ENCODE measurements at regions not wholly inside any gene's neighbourhood (a gene's known extent, or its start where the extent isn't known, plus 50 kb on each side); places are given as distances from the start of the nearest gene placed in this dataset.

- no peak for DNase-seq
Observed at GRCh38 chr20:48291896-48292295, 506.6 kb upstream of the SULF2 start.

- DNase-seq = no peak
Observed at GRCh38 chr20:48288930-48289507, 503.7 kb upstream of the SULF2 start.

DNA sequence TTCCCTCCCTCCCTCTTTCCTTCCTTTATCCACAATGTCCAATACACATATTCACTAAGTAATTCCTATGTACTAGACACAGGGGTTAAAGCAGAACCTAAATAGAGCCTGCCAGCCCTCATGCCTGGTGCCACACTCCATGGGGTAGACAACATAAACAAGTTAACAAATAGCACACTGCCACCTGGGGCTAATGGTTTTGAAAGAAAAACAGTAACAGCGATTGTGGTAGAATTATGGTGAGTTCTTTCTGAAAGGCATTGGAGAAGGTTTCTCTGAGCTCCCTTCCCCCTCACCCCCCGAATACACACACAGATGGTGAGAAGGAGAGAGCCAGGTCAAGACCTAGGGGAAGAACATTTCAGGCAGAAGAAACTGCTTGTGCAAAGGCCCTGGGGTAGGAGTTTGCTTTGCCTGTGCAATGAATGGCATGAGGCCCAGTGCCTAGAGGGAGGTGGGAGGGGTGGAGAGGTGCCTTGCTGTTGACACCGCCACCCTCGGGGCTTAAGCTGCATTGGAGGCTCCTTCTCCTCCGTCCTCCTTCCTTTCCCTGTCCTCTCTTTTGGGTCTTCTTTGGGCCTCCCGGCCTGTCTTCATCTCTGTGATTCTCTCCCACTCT, 502.4 kb upstream of the SULF2 start:
- no peak for DNase-seq

DNA sequence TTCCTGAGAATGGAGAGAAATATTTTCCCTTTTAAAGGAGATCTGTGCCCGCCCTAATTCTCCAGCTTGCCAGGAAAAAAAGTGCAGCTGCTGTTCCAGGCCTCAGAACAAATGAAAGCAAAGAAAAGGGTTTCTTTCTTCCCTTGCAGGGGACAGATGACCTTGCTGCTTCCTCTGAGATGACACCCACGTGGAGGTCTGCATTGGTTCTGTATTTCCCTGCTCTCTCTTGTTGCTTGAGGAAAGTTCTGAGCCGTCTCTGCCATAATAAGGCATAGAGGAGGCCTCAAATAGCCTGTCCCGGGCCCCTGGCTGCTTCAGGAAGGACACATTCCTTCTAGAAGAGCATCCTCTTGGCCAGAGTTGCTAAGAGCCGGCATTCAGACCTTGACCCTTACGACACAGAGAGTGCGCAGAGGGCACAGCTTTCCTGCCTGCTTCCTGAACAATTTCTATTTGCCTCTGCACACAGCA, 501.8 kb upstream of the SULF2 start:
- no peak for DNase-seq

GRCh38 chr20:48286601-48287000, 501.3 kb upstream of the SULF2 start:
- DNase-seq = no peak

- DNase-seq = no peak
Observed at GRCh38 chr20:48285656-48286055, 500.4 kb upstream of the SULF2 start.

DNA sequence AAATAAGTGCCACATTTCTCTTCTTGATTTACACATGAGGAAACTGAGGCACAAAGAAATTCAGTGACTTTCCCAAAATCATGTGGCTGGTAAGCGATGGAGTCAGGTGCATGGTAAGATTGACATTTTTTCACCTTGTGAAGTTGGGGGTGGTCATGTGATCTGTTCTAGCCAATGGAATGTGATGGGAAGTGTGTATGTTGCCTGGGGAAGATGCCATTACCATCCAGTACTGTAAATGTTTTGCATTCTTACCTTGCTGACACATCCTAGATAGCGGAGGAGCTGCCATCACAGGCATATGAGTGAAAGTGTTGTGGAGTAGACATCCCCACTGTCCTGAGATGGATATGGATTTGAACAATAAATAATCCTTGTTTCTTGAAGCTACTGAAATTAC, 499.6 kb upstream of the SULF2 start:
- DNase-seq = no peak

DNA sequence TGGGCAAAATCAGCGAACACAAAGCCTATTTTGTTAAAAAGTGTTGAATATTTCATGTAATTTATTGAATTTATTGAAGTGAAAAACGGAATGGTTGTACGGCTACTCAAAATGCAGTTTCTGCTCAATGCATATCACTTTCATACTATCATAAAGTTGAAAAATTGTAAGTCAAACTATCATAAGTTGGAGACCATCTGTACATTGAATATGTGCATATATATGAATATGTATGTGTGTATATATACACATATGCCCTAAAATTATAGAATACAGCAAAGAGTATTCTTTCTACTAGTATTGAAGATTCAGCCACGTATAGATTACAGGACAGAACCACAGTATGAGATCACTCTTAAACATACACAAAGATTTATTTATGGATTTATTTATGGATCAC, 499.0 kb upstream of the SULF2 start:
- DNase-seq = no peak

DNA sequence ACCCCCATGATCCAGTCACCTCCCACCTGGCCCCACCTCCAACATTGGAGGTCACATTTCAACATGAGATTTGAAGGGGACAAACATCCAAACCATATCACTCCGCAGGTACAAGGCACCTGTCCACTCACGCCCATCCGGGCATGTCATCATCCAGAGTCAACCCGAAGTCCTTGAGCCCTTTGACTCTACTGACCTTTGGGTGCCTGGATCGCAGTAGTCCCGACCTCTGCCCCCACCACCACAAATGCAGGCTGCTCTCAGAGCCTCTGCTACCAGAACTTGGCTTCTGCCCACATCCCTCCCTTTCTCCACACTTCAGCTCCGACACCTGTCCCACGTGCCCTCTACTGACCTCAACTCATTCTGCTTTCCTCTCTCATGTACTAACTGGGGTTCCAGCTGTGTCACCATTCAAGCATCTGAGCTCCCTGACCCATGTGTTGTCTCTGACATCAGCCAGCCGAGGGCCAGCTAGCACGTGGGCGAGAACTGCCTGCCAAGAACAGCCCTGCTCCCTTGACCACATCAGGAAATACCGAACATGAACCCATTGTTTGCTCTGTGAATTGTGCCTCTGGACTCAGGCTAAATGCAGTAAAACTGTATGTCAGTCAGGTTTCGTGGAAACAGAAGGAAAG, 498.3 kb upstream of the SULF2 start:
- no peak for DNase-seq

- DNase-seq = no peak
Observed at GRCh38 chr20:48282591-48283228, 497.4 kb upstream of the SULF2 start.

- DNase-seq = no peak
Observed at GRCh38 chr20:48281501-48281900, 496.2 kb upstream of the SULF2 start.

GRCh38 chr20:48278961-48279481, 493.7 kb upstream of the SULF2 start:
- DNase-seq = no peak

GRCh38 chr20:48277266-48277665, 492.0 kb upstream of the SULF2 start:
- no peak for DNase-seq

GRCh38 chr20:48276021-48276342, 490.7 kb upstream of the SULF2 start:
- no peak for DNase-seq

GRCh38 chr20:48275286-48276020, 490.2 kb upstream of the SULF2 start:
- DNase-seq = no peak

GRCh38 chr20:48273843-48274242, 488.6 kb upstream of the SULF2 start:
- DNase-seq = no peak

DNA sequence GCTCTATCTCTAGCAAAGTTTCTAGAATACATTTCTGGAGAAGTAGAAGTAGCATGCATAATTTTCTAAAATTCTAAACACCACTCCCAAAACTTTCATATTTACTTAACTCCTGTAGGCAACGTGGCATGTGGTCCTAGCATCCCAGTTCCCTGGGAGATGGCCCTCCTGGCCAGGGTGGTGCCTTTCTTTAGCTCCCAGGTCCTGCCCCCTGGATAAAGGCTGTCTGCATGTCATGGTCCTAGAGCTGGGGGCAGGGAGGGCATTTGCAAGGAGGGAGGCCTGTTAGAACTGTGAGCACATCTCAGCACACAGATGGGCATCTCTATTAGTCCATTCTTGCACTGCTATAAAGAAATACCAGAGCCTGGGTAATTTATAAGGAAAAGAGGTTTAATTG, 485.6 kb upstream of the SULF2 start:
- DNase-seq = no peak

- DNase-seq = no peak
Observed at GRCh38 chr20:48267860-48268633, 482.8 kb upstream of the SULF2 start.

- no peak for DNase-seq
Observed at GRCh38 chr20:48266571-48266970, 481.3 kb upstream of the SULF2 start.

DNA sequence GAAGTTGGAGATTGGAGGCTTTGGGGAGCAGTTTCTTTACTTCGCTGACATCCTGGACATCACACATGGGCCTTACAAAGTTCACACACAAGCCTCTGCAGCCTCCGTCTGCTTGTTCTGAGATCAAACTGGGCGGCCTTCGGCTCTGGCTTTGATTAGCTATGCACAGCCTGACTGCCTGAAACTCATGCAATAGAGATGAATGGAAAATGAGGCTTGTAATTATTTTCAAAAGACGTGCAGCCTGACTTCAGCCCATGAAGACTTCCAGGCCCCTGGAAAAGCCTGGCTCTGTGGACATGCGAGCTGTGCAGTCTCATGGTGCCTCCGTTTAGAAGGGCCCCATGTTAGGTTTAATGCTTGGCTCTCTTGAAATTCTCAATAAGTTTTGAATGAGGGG, 480.5 kb upstream of the SULF2 start:
- DNase-seq = no peak

DNA sequence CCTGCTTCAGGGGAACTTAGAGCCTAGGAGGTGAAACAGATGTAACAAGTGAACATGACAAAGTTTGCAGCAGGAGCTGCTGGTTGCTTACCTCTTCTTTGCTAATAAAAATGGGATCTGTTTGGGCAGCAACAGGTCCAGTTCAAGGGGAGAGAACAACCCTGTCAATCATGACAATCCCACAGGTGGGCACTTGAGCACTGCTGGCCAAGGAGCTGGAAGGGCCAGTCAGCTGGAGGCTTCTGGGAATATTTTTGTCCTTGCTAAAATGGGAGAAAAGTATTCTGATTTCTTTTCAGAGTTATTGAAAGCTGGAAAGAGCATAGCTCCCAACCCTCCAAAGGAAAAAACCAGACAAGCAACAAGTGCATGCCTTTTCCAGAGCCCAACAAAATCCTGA, 477.7 kb upstream of the SULF2 start:
- no peak for DNase-seq

DNA sequence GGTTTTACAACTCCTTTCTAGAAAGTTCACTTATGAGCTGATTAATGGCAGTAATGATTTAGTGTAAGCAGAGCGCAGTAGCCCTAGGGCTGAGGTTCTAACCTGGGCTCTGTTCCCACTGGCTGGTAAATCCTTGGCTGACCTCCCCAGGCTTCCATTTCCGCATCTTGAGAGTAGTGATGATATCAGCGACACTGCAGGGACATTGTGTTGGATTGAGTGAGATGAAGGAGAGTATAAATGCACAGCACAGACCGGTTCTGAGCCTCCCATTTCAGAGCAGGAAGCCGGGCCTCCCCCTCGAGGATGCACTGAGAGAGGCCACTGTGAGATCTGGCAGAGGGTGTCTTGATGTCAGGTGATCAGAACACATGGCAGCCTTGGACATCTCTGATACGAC, 477.2 kb upstream of the SULF2 start:
- no peak for DNase-seq
